Left colon (tissue), 2 donors: ENCODE measurements at regions not wholly inside any gene's neighbourhood (a gene's known extent, or its start where the extent isn't known, plus 50 kb on each side); places are given as distances from the start of the nearest gene placed in this dataset.

ENCODE experiments used
- ATAC-seq: fragments of 200-7000 bp; cut with Tn5 transposase; one replicate; pipeline ENCODE4 v1.9.1; 2020; ENCODE audit warnings: mild to moderate bottlenecking, moderate library complexity
- DNase-seq, 2 donors: peaks; one replicate each; pipeline ENCODE4 v3.0.0-alpha.2; 2020
- intact Hi-C, 2 donors: fragments of 100-400 bp; cut with DNase I in 1 of 2; cut with micrococcal nuclease in 1 of 2; formaldehyde crosslinking; loops; one replicate each; pipeline versions ENCODE4 v1.11.2 to v1.14.0; 2022; cut with DNase I, micrococcal nuclease
- donor health status: DM: no; HTN: no; CAD: no.
- donor health status: DM: yes; HTN: yes; CAD: no.

- intact Hi-C loops = no loop called here
- no peak for DNase-seq
- no peak for ATAC-seq
Observed at GRCh38 chr2:22990246-22990645, 394.7 kb upstream of the KLHL29 start.

GRCh38 chr2:22991844-22992243 lies 393.1 kb upstream of the KLHL29 start:
- ATAC-seq = no peak
- no peak for DNase-seq
- intact Hi-C loops = no loop called here

GRCh38 chr2:22992441-22992840 lies 392.5 kb upstream of the KLHL29 start:
- intact Hi-C loops = no loop called here
- no peak for ATAC-seq
- no peak for DNase-seq

- intact Hi-C loops = no loop called here
- ATAC-seq (no peak), DNase-seq (no peak)
Observed at GRCh38 chr2:22993250-22993649, 391.7 kb upstream of the KLHL29 start.

- intact Hi-C loops = no loop called here
- DNase-seq (no peak), ATAC-seq (no peak)
Observed at GRCh38 chr2:22995576-22995975, 389.4 kb upstream of the KLHL29 start.

- DNase-seq = no peak
- intact Hi-C loops = no loop called here
- no peak for ATAC-seq
Observed at GRCh38 chr2:22996911-22997310, 388.1 kb upstream of the KLHL29 start.

GRCh38 chr2:22998359-22998758 lies 386.6 kb upstream of the KLHL29 start:
- no peak for DNase-seq
- ATAC-seq = no peak
- intact Hi-C loops = no loop called here

- intact Hi-C loops = no loop called here
- ATAC-seq (no peak), DNase-seq (no peak)
Observed at GRCh38 chr2:22999951-23000350, 385.0 kb upstream of the KLHL29 start.

- DNase-seq = no peak
- ATAC-seq = no peak
- intact Hi-C loops = no loop called here
Observed at GRCh38 chr2:23002234-23002633, 382.7 kb upstream of the KLHL29 start.

- no peak for ATAC-seq
- intact Hi-C loops = no loop called here
- no peak for DNase-seq
Observed at GRCh38 chr2:23005469-23005868, 379.5 kb upstream of the KLHL29 start.

GRCh38 chr2:23007631-23008235 lies 377.2 kb upstream of the KLHL29 start:
- DNase-seq (no peak), ATAC-seq (no peak)
- intact Hi-C loops = no loop called here

- intact Hi-C loops = no loop called here
- ATAC-seq = no peak
- DNase-seq = no peak
Observed at GRCh38 chr2:23008440-23008839, 376.5 kb upstream of the KLHL29 start.

GRCh38 chr2:23008951-23009350 lies 376.0 kb upstream of the KLHL29 start:
- ATAC-seq (no peak), DNase-seq (no peak)
- intact Hi-C loops = no loop called here

GRCh38 chr2:23009545-23010149 lies 375.3 kb upstream of the KLHL29 start:
- ATAC-seq = no peak
- DNase-seq = peak in 1 of 2 donors; percentile 12
- intact Hi-C loops = no loop called here

GRCh38 chr2:23012499-23012898 lies 372.5 kb upstream of the KLHL29 start:
- no peak for ATAC-seq
- intact Hi-C loops = no loop called here
- no peak for DNase-seq

- intact Hi-C loops = no loop called here
- no peak for ATAC-seq
- no peak for DNase-seq
Observed at GRCh38 chr2:23015651-23016200, 369.3 kb upstream of the KLHL29 start.

- intact Hi-C loops = no loop called here
- no peak for ATAC-seq
- DNase-seq = no peak
Observed at GRCh38 chr2:23019476-23019875, 365.5 kb upstream of the KLHL29 start.

- no peak for DNase-seq
- ATAC-seq = no peak
- intact Hi-C loops = no loop called here
Observed at GRCh38 chr2:23020659-23021058, 364.3 kb upstream of the KLHL29 start.

GRCh38 chr2:23021311-23022120 lies 363.5 kb upstream of the KLHL29 start:
- intact Hi-C loops = no loop called here
- DNase-seq (no peak), ATAC-seq (no peak)

- ATAC-seq (no peak), DNase-seq (no peak)
- intact Hi-C loops = no loop called here
Observed at GRCh38 chr2:23023722-23024121, 361.3 kb upstream of the KLHL29 start.
